ENCODE measurements at regions not wholly inside any gene's neighbourhood (a gene's known extent, or its start where the extent isn't known, plus 50 kb on each side); places are given as distances from the start of the nearest gene placed in this dataset.

GRCh38 chr6:65787787-65788186 lies 80.8 kb upstream of the EYS start (continued):
- TF ChIP-seq KDM4A (IDR thresholded peaks at IDR 0.05; ENCODE audit: low read depth, low read length, severe bottlenecking) = no peak

Data from H1 (cell line).